Spleen (tissue), 7 donors: ENCODE measurements at regions not wholly inside any gene's neighbourhood (a gene's known extent, or its start where the extent isn't known, plus 50 kb on each side); places are given as distances from the start of the nearest gene placed in this dataset.

ENCODE experiments used
- POLR2A ChIP-seq, 3 donors: fragments of 450-650 bp; IDR thresholded peaks; one replicate each; pipeline ENCODE4 v1.5.1; 2017; ENCODE audit warnings: antibody characterized with exemption in 3 of 3, mild to moderate bottlenecking in 1 of 3
- TF ChIP-seq, protein P1 (sequence below), 11 experiments: fragments of 200-600 bp in 7 of 11; fragments of 450-650 bp in 4 of 11; sonication (generic) in 4 of 11; IDR thresholded peaks in 8 of 11; conservative IDR thresholded peaks in 3 of 11; 1 replicate in 7 of 11; 2 replicates in 4 of 11; pipeline versions ENCODE4 v1.4.0 to v1.8.0; 2016 to 2021; ENCODE audit warnings: antibody characterized with exemption in 11 of 11, inconsistent platforms in 4 of 11, mild to moderate bottlenecking in 1 of 11
- donor health status: DM: no; HTN: no; CAD: no; lungs with moderate emphysema.
- donor health status: DM: no; HTN: no; CAD: no.
- donor health status: DM: no; HTN: no; CAD: no.

- no peak for TF ChIP-seq POLR2A (IDR thresholded peaks at IDR 0.05)
- TF ChIP-seq, protein P1, sequence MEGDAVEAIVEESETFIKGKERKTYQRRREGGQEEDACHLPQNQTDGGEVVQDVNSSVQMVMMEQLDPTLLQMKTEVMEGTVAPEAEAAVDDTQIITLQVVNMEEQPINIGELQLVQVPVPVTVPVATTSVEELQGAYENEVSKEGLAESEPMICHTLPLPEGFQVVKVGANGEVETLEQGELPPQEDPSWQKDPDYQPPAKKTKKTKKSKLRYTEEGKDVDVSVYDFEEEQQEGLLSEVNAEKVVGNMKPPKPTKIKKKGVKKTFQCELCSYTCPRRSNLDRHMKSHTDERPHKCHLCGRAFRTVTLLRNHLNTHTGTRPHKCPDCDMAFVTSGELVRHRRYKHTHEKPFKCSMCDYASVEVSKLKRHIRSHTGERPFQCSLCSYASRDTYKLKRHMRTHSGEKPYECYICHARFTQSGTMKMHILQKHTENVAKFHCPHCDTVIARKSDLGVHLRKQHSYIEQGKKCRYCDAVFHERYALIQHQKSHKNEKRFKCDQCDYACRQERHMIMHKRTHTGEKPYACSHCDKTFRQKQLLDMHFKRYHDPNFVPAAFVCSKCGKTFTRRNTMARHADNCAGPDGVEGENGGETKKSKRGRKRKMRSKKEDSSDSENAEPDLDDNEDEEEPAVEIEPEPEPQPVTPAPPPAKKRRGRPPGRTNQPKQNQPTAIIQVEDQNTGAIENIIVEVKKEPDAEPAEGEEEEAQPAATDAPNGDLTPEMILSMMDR (IDR thresholded peaks at IDR 0.05 in 8 of 11, conservative IDR thresholded peaks at IDR 0.05 in 3 of 11): no peak
Observed at GRCh38 chr4:30802622-30803323, 82.6 kb downstream of the PCDH7 start.
